Liver (tissue), 8 donors: ENCODE measurements at regions not wholly inside any gene's neighbourhood (a gene's known extent, or its start where the extent isn't known, plus 50 kb on each side); places are given as distances from the start of the nearest gene placed in this dataset.

Experiments used
- DNase-seq: peaks from one replicate; pipeline ENCODE4 v3.0.0-alpha.2; 2017; ENCODE audit warnings: low spot score
- H3K27ac ChIP-seq, 2 donors: one replicate each; pipeline ENCODE4 v1.7.0; 2013; ENCODE audit warnings: inconsistent platforms in 2 of 2, low read length in 2 of 2, control low read depth in 1 of 2, low read depth in 1 of 2, mild to moderate bottlenecking in 1 of 2
- H3K27me3 ChIP-seq, 4 donors: one replicate each; pipeline versions ENCODE4 v1.6.1 to v1.7.0; 2013; ENCODE audit warnings: low read length in 3 of 4, inconsistent platforms in 1 of 4, mild to moderate bottlenecking in 1 of 4, moderate library complexity in 1 of 4; ENCODE audit not compliant: control insufficient read depth in 4 of 4, insufficient read depth in 4 of 4
- H3K36me3 ChIP-seq, 4 donors: one replicate each; pipeline versions ENCODE4 v1.6.1 to v1.7.0; 2013; ENCODE audit warnings: low read length in 3 of 4, mild to moderate bottlenecking in 3 of 4, low read depth in 1 of 4, moderate library complexity in 1 of 4; ENCODE audit not compliant: control insufficient read depth in 4 of 4, insufficient read depth in 3 of 4
- H3K4me1 ChIP-seq, 4 donors: one replicate each; pipeline versions ENCODE4 v1.6.1 to v1.7.0; 2013; ENCODE audit warnings: low read length in 3 of 4, mild to moderate bottlenecking in 3 of 4, moderate library complexity in 1 of 4; ENCODE audit not compliant: control insufficient read depth in 4 of 4, insufficient read depth in 4 of 4
- H3K4me3 ChIP-seq, 3 donors: one replicate each; pipeline versions ENCODE4 v1.6.1 to v1.7.0; 2013; ENCODE audit warnings: low read length in 3 of 3, control low read depth in 1 of 3, low read depth in 1 of 3, mild to moderate bottlenecking in 1 of 3
- H3K9ac ChIP-seq, 2 donors: one replicate each; pipeline ENCODE4 v1.7.0; 2013; ENCODE audit warnings: low read length in 2 of 2, mild to moderate bottlenecking in 2 of 2, moderate library complexity in 2 of 2, control low read depth in 1 of 2, low read depth in 1 of 2
- H3K9me3 ChIP-seq, 4 donors: one replicate each; pipeline versions ENCODE4 v1.6.1 to v1.7.0; 2013; ENCODE audit warnings: low read length in 3 of 4; ENCODE audit not compliant: control insufficient read depth in 4 of 4
- EGR1 ChIP-seq, 2 donors: IDR thresholded peaks; 2 replicates each; pipeline ENCODE4 v1.6.1; 2016 to 2018; ENCODE audit warnings: antibody characterized with exemption in 2 of 2, low read depth in 2 of 2
- FOXA1 ChIP-seq: IDR thresholded peaks from 2 replicates; pipeline ENCODE4 v1.6.1; 2016; ENCODE audit warnings: antibody characterized with exemption
- FOXA2 ChIP-seq: IDR thresholded peaks from 2 replicates; pipeline ENCODE4 v1.6.1; 2016; ENCODE audit warnings: antibody characterized with exemption
- GABPA ChIP-seq, 2 donors: IDR thresholded peaks in 1 of 2; conservative IDR thresholded peaks in 1 of 2; 2 replicates each; pipeline ENCODE4 v1.6.1; 2016; ENCODE audit warnings: antibody characterized with exemption in 2 of 2, mild to moderate bottlenecking in 1 of 2, moderate library complexity in 1 of 2
- HNF4A ChIP-seq, 2 donors: conservative IDR thresholded peaks; 2 replicates each; pipeline ENCODE4 v1.6.1; 2016; ENCODE audit warnings: antibody characterized with exemption in 2 of 2, mild to moderate bottlenecking in 2 of 2
- HNF4G ChIP-seq: IDR thresholded peaks from 2 replicates; pipeline ENCODE4 v1.6.1; 2016; ENCODE audit warnings: antibody characterized with exemption
- JUND ChIP-seq, 2 donors: IDR thresholded peaks; 2 replicates each; pipeline ENCODE4 v1.6.1; 2016; ENCODE audit warnings: antibody characterized with exemption in 2 of 2
- NR2F2 ChIP-seq: IDR thresholded peaks from 2 replicates; pipeline ENCODE4 v1.6.1; 2016; ENCODE audit warnings: antibody characterized with exemption
- RAD21 ChIP-seq, 2 donors: IDR thresholded peaks; 2 replicates each; pipeline ENCODE4 v1.6.1; 2016; ENCODE audit warnings: antibody characterized with exemption in 2 of 2, mild to moderate bottlenecking in 2 of 2
- RXRA ChIP-seq, 2 donors: IDR thresholded peaks; 2 replicates each; pipeline ENCODE4 v1.6.1; 2017 to 2018; ENCODE audit warnings: antibody characterized with exemption in 2 of 2, mild to moderate bottlenecking in 1 of 2
- WGBS: extraction: QIAGEN DNeasy Blood & Tissue Kit; methylation state at CpG from one replicate; pipeline ENCODE4 v1.1.7; 2013; 5-methylcytosine and 5-hydroxymethylcytosine counted together
- TF ChIP-seq, protein P1 (sequence below): IDR thresholded peaks from 2 replicates; pipeline ENCODE4 v1.6.1; 2016; ENCODE audit warnings: antibody characterized with exemption
- TF ChIP-seq, protein P2 (sequence below): IDR thresholded peaks from 2 replicates; pipeline ENCODE4 v1.6.1; 2016; ENCODE audit warnings: antibody characterized with exemption
- TF ChIP-seq, protein P3 (sequence below): IDR thresholded peaks from 2 replicates; pipeline ENCODE4 v1.6.1; 2016; ENCODE audit warnings: antibody characterized with exemption
- TF ChIP-seq, protein P4 (sequence below): fragments of 150-350 bp; IDR thresholded peaks from 2 replicates; pipeline ENCODE4 v1.5.1; 2017; ENCODE audit warnings: improper control_type of control experiment, low read depth, low read length; ENCODE audit not compliant: missing input control
- donor health status: healthy.
- donor health status: healthy.
- donor health status: healthy.
- donor health status: healthy.
- donor health status: healthy.

DNA sequence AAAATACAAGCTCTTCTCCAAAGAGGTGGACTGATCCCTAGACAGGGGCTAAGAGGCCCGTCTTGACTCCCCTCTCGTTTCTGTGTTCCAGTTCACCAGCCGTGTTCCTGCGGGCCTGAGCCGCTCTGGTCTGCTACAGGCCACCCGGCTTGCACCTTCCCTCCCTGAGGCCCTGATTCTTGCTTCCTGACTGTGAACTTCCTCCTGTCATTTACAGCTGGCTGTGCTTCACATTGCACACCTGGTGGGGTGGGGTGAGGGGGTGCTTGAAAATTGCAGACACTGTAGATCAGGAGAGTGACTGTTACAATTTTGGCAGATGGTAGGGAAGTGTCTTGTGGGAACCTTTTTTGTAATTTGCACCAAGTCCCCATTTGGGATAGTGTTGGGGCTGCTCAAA is 64.4 kb downstream of the TSN start:
- Histone ChIP-seq H3K4me3 (no peak overlapping the region), H3K27me3 (no peaks in the 10 kb centered on the region), H3K36me3 (no peaks in the 10 kb centered on the region), H3K4me1 (no peaks in the 10 kb centered on the region), H3K27ac (no peak overlapping the region), H3K9ac (no peak overlapping the region), H3K9me3 (peaks cover 0 to 3% (median 0%) of the 10 kb centered on the region in 4 donors)
- 72% methylated on average over 6 of the region's 6 CpGs for WGBS
- TF ChIP-seq HNF4A (conservative IDR thresholded peaks at IDR 0.05) (no peak), RAD21 (IDR thresholded peaks at IDR 0.05) (no peak), EGR1 (IDR thresholded peaks at IDR 0.05; ENCODE audit: low read depth in 2 of 2) (no peak), FOXA1 (no peak), NR2F2 (no peak), HNF4G (no peak), RXRA (IDR thresholded peaks at IDR 0.05) (no peak)
- TF ChIP-seq, protein P1, sequence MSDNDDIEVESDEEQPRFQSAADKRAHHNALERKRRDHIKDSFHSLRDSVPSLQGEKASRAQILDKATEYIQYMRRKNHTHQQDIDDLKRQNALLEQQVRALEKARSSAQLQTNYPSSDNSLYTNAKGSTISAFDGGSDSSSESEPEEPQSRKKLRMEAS: no peak
- TF ChIP-seq, protein P2, sequence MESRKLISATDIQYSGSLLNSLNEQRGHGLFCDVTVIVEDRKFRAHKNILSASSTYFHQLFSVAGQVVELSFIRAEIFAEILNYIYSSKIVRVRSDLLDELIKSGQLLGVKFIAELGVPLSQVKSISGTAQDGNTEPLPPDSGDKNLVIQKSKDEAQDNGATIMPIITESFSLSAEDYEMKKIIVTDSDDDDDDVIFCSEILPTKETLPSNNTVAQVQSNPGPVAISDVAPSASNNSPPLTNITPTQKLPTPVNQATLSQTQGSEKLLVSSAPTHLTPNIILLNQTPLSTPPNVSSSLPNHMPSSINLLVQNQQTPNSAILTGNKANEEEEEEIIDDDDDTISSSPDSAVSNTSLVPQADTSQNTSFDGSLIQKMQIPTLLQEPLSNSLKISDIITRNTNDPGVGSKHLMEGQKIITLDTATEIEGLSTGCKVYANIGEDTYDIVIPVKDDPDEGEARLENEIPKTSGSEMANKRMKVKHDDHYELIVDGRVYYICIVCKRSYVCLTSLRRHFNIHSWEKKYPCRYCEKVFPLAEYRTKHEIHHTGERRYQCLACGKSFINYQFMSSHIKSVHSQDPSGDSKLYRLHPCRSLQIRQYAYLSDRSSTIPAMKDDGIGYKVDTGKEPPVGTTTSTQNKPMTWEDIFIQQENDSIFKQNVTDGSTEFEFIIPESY: no peak
- TF ChIP-seq, protein P3, sequence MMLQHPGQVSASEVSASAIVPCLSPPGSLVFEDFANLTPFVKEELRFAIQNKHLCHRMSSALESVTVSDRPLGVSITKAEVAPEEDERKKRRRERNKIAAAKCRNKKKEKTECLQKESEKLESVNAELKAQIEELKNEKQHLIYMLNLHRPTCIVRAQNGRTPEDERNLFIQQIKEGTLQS: no peak
- no peak for DNase-seq

DNA sequence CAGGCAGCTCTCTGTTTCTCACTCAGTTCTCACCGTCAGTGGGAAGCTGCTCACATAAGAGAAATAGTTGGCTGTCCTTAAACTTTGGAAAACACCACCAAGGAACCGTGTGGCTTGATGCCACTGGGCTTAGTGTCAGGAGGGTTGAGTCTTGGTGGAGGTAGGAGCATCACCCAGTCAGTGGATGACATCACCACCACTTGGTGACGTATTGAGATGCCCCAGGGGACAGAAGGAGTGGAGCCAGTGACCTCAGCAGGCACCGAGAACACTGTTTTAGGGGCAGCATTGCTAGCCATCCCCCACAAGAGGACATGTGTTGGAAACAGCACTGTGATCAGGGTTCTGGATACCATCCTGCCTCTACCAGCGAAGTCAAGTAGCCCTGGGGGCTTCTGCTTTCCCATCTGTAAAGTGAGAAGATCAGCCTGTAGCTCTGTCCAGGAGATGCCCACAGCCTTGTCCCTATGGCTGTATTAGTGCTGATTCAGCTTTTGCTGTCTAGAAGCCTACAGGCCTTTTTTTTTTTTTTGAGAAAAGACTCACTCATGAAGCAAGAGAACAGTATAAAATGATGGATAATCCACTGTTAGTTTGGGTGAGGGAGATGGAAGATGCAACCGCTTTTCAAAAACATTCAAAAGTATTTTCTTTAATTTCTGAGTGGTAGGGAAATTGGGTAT is 66.2 kb downstream of the TSN start:
- DNase-seq: no peak
- TF ChIP-seq FOXA1 (no peak), NR2F2 (no peak), JUND (IDR thresholded peaks at IDR 0.05) (no peak), GABPA (IDR thresholded peaks at IDR 0.05 in 1 of 2, conservative IDR thresholded peaks at IDR 0.05 in 1 of 2) (no peak), FOXA2 (no peak), HNF4G (no peak), HNF4A (conservative IDR thresholded peaks at IDR 0.05) (no peak)
- TF ChIP-seq, protein P4, sequence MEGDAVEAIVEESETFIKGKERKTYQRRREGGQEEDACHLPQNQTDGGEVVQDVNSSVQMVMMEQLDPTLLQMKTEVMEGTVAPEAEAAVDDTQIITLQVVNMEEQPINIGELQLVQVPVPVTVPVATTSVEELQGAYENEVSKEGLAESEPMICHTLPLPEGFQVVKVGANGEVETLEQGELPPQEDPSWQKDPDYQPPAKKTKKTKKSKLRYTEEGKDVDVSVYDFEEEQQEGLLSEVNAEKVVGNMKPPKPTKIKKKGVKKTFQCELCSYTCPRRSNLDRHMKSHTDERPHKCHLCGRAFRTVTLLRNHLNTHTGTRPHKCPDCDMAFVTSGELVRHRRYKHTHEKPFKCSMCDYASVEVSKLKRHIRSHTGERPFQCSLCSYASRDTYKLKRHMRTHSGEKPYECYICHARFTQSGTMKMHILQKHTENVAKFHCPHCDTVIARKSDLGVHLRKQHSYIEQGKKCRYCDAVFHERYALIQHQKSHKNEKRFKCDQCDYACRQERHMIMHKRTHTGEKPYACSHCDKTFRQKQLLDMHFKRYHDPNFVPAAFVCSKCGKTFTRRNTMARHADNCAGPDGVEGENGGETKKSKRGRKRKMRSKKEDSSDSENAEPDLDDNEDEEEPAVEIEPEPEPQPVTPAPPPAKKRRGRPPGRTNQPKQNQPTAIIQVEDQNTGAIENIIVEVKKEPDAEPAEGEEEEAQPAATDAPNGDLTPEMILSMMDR: no peak
- TF ChIP-seq, protein P2: no peak
- TF ChIP-seq, protein P3: no peak
- Histone ChIP-seq H3K9me3 (peaks cover 0 to 3% (median 0%) of the 10 kb centered on the region in 4 donors), H3K9ac (no peak overlapping the region), H3K27ac (no peak overlapping the region), H3K4me3 (no peak overlapping the region), H3K36me3 (no peaks in the 10 kb centered on the region), H3K27me3 (no peaks in the 10 kb centered on the region), H3K4me1 (no peaks in the 10 kb centered on the region)
- 75% methylated on average over 6 of the region's 6 CpGs for WGBS
